ENCODE measurements at regions not wholly inside any gene's neighbourhood (a gene's known extent, or its start where the extent isn't known, plus 50 kb on each side); places are given as distances from the start of the nearest gene placed in this dataset.

- no peaks in the 10 kb centered on the region for H3K36me3 Mint-ChIP-seq (ENCODE audit: low read depth)
These were observed 330.1 kb upstream of the GIMD1 start for GRCh38 chr4:106698621-106699195.

GRCh38 chr4:106695501-106696262, 327.1 kb upstream of the GIMD1 start:
- ATAC-seq (ENCODE audit: low read depth) (no peak), DNase-seq (no peak)
- H3K9me3 Mint-ChIP-seq, result peaks cover 2% of the 10 kb centered on the region
- ChIA-PET POLR2A (no interaction called here), CTCF (no interaction called here)
- no peaks in the 10 kb centered on the region for H3K4me1 Mint-ChIP-seq
- H3K27ac Mint-ChIP-seq, result no peak overlapping the region
- no peak overlapping the region for H3K4me3 Mint-ChIP-seq
- intact Hi-C loops (cut with micrococcal nuclease), result no loop called here
- no peak for TF ChIP-seq CTCF (IDR thresholded peaks at IDR 0.05)
- no peaks in the 10 kb centered on the region for H3K27me3 Mint-ChIP-seq
- H3K36me3 Mint-ChIP-seq (ENCODE audit: low read depth), result no peaks in the 10 kb centered on the region

More at GRCh38 chr4:106698621-106699195, 330.1 kb upstream of the GIMD1 start:
- ATAC-seq (ENCODE audit: low read depth) (no peak), DNase-seq (no peak)
- CTCF ChIA-PET, result no interaction called here
- no peak for TF ChIP-seq CTCF (IDR thresholded peaks at IDR 0.05)
- Mint-ChIP-seq H3K27me3 (no peaks in the 10 kb centered on the region), H3K4me3 (no peak overlapping the region), H3K4me1 (no peaks in the 10 kb centered on the region), H3K27ac (no peak overlapping the region), H3K9me3 (peaks cover 9% of the 10 kb centered on the region)
- intact Hi-C loops (cut with micrococcal nuclease), result no loop called here
- POLR2A ChIA-PET, result no interaction called here

GRCh38 chr4:106694232-106694631, 325.7 kb upstream of the GIMD1 start:
- Mint-ChIP-seq H3K27ac (no peak overlapping the region), H3K36me3 (ENCODE audit: low read depth) (no peaks in the 10 kb centered on the region), H3K4me1 (no peaks in the 10 kb centered on the region), H3K9me3 (peaks cover 2% of the 10 kb centered on the region), H3K4me3 (no peak overlapping the region), H3K27me3 (no peaks in the 10 kb centered on the region)
- intact Hi-C loops (cut with micrococcal nuclease), result no loop called here
- TF ChIP-seq CTCF (IDR thresholded peaks at IDR 0.05), result no peak
- ChIA-PET POLR2A (no interaction called here), CTCF (no interaction called here)
- no peak for DNase-seq
- no peak for ATAC-seq (ENCODE audit: low read depth)

- no peak for DNase-seq
- ATAC-seq (ENCODE audit: low read depth), result no peak
- intact Hi-C loops (cut with micrococcal nuclease), result no loop called here
- POLR2A ChIA-PET, result no interaction called here
- H3K9me3 Mint-ChIP-seq, result no peaks in the 10 kb centered on the region
- no peak for TF ChIP-seq CTCF (IDR thresholded peaks at IDR 0.05)
- CTCF ChIA-PET, result no interaction called here
- H3K4me1 Mint-ChIP-seq, result no peaks in the 10 kb centered on the region
- H3K4me3 Mint-ChIP-seq, result no peak overlapping the region
- no peaks in the 10 kb centered on the region for H3K36me3 Mint-ChIP-seq (ENCODE audit: low read depth)
- H3K27me3 Mint-ChIP-seq, result no peaks in the 10 kb centered on the region
- H3K27ac Mint-ChIP-seq, result no peak overlapping the region
These were observed 323.2 kb upstream of the GIMD1 start for GRCh38 chr4:106691749-106692148.

GRCh38 chr4:106690487-106690886, 321.9 kb upstream of the GIMD1 start:
- TF ChIP-seq CTCF (IDR thresholded peaks at IDR 0.05), result no peak
- ChIA-PET POLR2A (no interaction called here), CTCF (no interaction called here)
- Mint-ChIP-seq H3K27me3 (no peaks in the 10 kb centered on the region), H3K27ac (no peak overlapping the region), H3K36me3 (ENCODE audit: low read depth) (no peaks in the 10 kb centered on the region), H3K4me1 (no peaks in the 10 kb centered on the region), H3K9me3 (no peaks in the 10 kb centered on the region), H3K4me3 (no peak overlapping the region)
- ATAC-seq (ENCODE audit: low read depth) (no peak), DNase-seq (no peak)
- intact Hi-C loops (cut with micrococcal nuclease), result no loop called here
